ENCODE measurements at regions not wholly inside any gene's neighbourhood (a gene's known extent, or its start where the extent isn't known, plus 50 kb on each side); places are given as distances from the start of the nearest gene placed in this dataset.

GRCh38 chr10:4127518-4128315 lies 342.7 kb upstream of the KLF6 start:
- TF ChIP-seq CTCF (IDR thresholded peaks at IDR 0.05; ENCODE audit: control insufficient read depth, insufficient read depth, low read depth, low read length, missing control alignments) = no peak
- DNase-seq (ENCODE audit: low read depth) = no peak
- no peak overlapping the region for H3K4me3 ChIP-seq (ENCODE audit: control insufficient read depth, low read depth, low read length)

DNA sequence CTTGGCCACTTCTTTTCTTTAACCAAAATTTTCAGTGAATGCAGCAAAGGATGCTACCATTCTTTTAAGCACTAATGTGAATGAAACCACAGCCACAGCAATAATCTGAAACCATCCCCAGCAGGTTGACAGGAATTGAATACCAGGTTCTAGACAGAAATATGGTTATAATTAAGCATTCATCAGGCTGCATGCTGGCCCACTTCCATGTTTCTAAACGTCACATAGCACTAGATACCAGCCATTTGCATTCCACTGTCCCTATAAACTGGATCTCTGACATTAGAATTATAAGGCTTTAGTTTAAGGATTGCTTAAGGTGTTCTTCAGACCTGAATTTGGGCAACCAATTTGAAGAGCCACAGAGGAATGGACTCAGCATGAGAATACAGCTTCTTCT lies 340.8 kb upstream of the KLF6 start:
- no peak overlapping the region for H3K4me3 ChIP-seq (ENCODE audit: control insufficient read depth, low read depth, low read length)
- no peak for TF ChIP-seq CTCF (IDR thresholded peaks at IDR 0.05; ENCODE audit: control insufficient read depth, insufficient read depth, low read depth, low read length, missing control alignments)
- no peak for DNase-seq (ENCODE audit: low read depth)

GRCh38 chr10:4121502-4122380 lies 336.7 kb upstream of the KLF6 start:
- H3K4me3 ChIP-seq (ENCODE audit: control insufficient read depth, low read depth, low read length) = no peak overlapping the region
- TF ChIP-seq CTCF (IDR thresholded peaks at IDR 0.05; ENCODE audit: control insufficient read depth, insufficient read depth, low read depth, low read length, missing control alignments) = no peak
- no peak for DNase-seq (ENCODE audit: low read depth)

- no peak overlapping the region for H3K4me3 ChIP-seq (ENCODE audit: control insufficient read depth, low read depth, low read length)
- TF ChIP-seq CTCF (IDR thresholded peaks at IDR 0.05; ENCODE audit: control insufficient read depth, insufficient read depth, low read depth, low read length, missing control alignments) = no peak
- no peak for DNase-seq (ENCODE audit: low read depth)
Measured at GRCh38 chr10:4120096-4120853, 335.3 kb upstream of the KLF6 start.

GRCh38 chr10:4119107-4119506 lies 334.1 kb upstream of the KLF6 start:
- no peak for DNase-seq (ENCODE audit: low read depth)
- TF ChIP-seq CTCF (IDR thresholded peaks at IDR 0.05; ENCODE audit: control insufficient read depth, insufficient read depth, low read depth, low read length, missing control alignments) = no peak
- H3K4me3 ChIP-seq (ENCODE audit: control insufficient read depth, low read depth, low read length) = no peak overlapping the region

DNA sequence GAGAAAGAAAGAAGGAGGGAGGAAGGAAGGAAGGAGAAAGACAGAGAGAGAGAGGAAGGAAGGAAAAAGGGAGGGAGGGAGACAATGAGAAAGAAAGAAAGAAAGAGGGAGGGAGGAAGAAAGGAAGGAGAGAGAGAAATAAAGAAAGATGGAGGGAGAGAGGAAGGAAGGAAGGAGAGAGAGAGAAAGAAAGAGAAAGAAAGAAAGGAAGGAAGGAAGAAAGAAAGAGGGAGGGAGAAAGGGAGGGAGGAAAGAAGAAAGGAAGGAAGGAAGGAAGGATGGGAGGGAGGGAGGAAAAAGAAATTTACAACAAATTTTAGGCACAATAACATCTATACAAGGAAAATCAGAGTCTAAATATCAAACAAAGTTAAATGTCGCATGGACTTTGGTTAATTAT lies 332.6 kb upstream of the KLF6 start:
- TF ChIP-seq CTCF (IDR thresholded peaks at IDR 0.05; ENCODE audit: control insufficient read depth, insufficient read depth, low read depth, low read length, missing control alignments) = no peak

More for the DNA sequence above, 332.6 kb upstream of the KLF6 start:
- no peak overlapping the region for H3K4me3 ChIP-seq (ENCODE audit: control insufficient read depth, low read depth, low read length)
- no peak for DNase-seq (ENCODE audit: low read depth)

Measured in AG09309 (cell line).